CD4-positive, alpha-beta T cell treated with Interleukin-12 subunit alpha and Interleukin-12 subunit beta, for 1 hour (primary cell): ENCODE measurements at regions not wholly inside any gene's neighbourhood (a gene's known extent, or its start where the extent isn't known, plus 50 kb on each side); places are given as distances from the start of the nearest gene placed in this dataset.
"Not testable (repeated sequence)": the region's sequence is repeated elsewhere in the genome, so short reads cannot be mapped to it uniquely, and the experiment has no call there.

Source experiments
- DNase-seq: peaks from one replicate; pipeline ENCODE4 v3.0.0-alpha.2; 2020

DNA sequence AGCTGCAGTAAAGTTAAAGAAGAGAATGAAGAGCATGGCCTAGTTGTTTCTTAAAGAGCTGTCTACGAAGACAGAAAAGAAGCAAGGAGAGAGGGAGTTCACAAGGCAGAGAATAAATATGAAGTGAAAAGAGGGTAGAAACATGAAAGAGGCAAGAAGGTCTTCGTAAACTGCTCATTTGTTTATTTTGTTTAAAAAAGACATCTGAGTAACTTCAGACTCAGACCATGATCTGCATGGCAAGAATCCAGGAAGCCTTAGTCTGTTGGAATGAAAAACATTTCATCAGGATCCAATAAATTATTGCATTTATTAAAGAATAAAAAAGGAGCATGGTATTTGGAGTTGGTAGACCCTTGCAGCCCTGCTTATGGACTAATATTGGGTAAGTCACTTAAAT is 151.1 kb downstream of the SEM1 start:
- DNase-seq, result no peak

DNA sequence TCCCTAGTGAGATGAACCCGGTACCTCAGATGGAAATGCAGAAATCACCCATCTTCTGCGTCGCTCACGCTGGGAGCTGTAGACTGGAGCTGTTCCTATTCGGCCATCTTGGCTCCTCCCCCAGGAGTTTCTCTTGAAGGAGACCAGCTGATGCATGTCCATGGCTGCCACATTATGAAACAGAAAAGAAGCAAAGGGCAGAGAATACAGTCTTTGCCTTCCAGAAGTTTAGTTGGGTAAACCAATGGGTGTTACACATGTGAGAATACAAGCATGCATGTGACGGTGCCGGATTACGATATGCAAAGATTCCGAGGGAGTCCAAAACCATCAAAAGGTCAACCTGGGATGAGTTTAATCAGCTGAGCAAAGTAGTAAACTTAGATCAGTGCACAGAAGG is 151.6 kb downstream of the SEM1 start:
- DNase-seq, result no peak

DNA sequence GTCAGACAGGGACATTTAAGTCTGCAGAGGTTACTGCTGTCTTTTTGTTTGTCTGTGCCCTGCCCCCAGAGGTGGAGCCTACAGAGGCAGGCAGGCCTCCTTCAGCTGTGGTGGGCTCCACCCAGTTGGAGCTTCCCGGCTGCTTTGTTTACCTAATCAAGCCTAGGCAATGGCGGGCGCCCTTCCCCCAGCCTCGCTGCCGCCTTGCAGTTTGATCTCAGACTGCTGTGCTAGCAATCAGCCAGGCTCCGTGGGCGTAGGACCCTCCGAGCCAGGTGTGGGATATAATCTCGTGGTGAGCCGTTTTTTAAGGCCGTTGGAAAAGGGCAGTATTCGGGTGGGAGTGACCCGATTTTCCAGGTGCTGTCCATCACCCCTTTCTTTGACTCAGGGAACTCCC is 152.0 kb downstream of the SEM1 start:
- DNase-seq, result not testable (repeated sequence)

DNA sequence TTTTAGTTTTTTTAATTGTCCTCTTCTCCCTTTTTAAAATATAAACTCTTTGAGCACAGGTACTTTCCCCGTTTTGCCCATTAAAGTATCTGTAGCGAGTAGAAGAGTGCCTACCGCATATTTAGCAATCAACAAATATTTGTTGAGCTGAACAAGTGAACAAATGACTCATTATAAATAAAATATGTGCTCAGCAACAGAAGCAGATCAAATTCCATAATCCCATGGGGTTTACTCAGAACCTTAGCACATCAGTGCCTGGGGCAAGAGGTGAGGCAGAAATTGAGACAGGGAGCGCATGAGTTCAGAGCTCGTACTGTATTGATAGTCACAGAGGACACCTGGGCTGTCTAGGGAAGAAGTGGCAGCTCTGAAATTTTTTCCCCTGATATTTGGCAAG is 161.0 kb downstream of the SEM1 start:
- DNase-seq, result no peak

DNA sequence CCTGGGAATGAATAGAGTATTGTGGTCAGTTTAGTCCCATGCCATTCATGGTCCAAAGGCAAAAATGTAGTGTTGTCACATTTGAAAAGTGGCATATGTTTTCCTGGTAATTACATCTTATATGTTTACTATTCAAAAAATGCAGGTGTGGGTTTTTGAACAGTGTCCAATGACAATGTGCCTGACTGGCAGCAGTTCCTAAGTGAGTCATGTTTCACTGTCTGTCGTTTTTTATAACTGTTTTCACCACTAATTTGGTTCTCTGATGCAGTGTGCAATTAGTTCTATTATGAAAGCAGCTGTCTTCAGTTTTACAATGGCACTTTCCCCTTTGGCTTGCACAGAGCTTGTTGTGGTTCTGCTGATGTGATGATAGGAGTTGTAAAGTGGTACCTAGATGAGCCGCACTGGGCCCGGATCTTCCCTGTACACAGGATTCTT is 162.3 kb downstream of the SEM1 start:
- DNase-seq, result no peak

DNA sequence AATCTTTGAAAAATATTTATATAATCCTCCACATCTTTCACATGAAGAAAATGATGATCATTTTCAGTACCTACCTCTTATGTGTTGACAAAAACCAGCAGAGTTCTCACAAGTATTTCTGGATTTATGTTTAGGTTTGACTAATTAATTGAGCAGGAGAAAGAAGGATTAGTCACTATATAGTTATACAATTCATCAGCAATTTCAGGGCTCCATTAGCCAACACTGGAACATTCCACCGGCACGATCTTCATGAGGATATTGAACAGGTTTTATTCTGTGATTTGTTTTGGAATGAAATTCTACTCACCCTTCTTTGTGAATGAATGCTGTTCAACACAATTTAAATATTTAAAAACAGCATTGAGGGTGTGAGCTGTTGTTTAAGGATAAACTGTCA is 163.2 kb downstream of the SEM1 start:
- DNase-seq, result no peak

DNA sequence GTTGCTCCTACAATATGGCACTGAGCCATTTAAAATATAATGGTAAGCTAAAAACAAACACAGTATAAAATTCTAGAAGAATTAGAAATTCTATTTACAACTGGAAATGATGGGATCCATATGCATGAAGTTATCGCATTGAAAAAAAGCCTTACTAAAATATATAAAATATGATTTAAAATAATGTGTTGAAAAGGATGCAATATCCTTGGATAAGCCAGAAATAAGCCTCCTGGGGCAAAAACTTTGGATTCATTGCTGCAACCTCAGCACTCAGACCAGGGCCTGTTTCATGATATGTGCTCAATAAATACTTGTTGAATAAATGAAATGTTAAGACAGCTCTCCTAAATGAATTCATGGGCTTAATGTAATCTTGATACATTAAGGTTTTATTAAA is 170.2 kb downstream of the SEM1 start:
- DNase-seq, result no peak

DNA sequence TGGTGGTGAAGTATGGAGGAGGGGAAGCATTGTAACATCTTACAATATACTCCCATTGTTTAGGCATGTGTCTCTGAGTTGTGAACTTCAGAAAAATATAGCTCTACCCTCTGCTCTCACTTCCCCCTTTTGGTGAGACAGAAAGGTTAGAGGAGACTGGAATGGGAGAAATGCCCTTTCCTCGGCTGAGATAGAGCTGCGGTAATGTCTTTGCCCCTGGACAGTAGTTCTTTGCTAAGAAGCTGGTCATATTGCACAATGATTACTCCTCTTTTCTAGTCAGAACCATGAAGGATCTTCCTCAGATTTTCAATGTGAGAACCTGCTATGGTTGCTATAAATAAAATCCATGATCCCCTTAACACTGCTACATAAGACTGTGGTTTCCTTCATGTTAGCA is 171.0 kb downstream of the SEM1 start:
- DNase-seq, result no peak

DNA sequence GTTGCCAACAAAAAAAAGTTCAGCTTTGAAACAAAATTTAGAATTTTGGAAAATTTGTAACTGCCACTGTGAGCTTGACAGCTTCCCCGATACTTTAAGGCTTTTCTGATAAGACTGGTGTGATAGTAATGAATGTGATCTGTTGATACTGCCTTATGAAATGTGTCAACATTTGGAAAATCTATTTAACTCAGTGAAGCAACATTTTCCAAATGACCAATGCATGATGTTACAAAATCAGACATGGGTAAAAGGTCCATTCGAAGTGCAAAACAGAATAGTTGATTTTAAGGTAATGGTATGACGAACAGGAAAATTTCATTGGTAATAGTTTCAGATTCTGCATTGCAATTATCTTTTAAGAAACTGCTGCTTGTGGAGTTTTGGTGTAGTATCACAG is 175.4 kb downstream of the SEM1 start:
- DNase-seq, result no peak

DNA sequence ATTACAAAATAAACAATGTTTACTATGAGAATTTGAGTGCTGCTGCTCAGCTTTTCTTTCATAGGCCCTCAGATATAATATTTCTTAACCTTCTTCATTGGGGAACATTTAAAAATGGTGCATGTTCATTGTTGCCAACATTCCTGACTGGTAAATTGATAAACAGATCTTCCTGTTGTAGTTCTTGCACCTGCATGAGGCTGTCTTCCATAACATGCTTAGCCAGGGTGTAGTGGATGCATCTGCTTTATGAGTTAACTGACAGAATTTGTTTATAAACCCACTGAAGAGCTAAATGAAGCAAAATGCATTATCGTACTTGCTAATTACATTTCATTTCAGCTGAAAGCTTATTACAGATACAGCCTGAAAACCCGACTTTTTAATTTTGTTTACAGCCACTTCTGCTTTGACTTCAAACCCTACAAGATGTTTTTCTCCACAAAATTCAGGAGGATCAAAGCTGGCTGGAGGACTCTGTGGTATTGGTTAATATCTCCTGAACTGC is 177.2 kb downstream of the SEM1 start:
- no peak for DNase-seq

DNA sequence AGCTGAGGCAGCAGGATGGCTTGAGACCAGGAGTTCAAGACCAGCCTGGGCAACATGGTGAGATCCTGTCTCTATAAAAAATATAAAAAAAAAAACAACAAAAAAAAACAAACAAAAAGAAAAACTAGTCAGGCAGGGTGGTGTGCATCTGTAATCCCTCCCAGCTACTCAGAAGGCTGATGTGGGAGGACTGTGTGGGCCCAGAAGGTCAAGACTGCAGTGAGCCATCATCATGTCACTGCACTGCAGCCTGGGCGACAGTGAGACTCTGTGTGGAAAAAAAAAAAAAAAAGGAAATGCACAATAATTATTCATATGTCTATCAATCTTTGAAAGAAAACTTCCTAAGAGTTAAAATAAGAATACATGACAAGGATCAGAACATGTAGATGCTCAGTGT is 178.3 kb downstream of the SEM1 start:
- DNase-seq, result no peak

DNA sequence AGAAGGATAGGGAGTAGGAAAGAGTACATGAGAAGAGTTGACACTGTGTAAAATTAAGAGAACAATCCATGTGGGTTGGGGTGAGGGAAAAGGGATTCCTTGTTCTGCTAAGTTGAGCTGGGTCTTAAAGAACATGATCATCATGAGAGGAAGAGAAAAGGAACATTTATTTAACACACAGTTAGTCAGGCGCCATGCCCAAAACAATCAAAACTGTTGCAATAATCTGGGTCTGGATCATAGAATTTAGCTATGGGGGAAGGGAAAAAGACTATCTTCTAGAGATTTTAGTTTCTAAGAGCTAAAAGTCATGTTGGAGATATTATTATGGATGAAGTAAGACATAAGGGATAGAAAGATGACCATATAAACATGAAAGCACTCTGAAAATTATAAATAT is 178.9 kb downstream of the SEM1 start:
- DNase-seq, result no peak

DNA sequence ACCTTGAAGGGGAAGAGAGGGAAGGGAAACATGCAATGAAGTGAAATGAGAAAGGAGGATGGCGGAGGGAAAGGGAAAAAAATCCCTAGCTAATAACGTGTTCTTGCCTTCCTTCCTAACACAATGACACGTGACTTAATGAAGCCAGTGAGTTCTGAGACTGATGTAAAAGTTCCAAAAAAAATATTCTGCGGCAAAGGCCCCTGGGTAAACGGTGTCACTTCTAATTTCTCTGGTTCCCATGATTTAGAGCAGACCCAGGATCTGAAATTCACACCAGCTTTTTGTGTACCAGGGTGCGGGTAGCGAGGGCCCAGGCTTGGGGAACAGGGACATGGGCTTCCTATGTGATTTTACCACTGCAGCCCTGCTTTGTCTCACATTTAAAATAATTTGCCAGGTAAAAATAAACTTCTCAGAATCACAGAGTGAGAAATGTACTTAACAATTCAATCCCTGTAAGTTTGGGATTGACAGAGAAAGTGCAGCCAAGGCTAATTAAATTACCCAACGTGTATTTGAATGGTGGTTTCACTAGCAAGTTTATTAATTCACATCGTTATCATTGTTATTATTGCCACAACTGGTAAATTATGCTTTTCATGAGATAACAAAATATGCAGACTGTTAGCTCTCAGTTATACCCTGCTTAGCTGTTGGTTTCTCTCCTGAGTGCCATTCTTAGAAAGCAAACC is 182.4 kb downstream of the SEM1 start:
- no peak for DNase-seq

DNA sequence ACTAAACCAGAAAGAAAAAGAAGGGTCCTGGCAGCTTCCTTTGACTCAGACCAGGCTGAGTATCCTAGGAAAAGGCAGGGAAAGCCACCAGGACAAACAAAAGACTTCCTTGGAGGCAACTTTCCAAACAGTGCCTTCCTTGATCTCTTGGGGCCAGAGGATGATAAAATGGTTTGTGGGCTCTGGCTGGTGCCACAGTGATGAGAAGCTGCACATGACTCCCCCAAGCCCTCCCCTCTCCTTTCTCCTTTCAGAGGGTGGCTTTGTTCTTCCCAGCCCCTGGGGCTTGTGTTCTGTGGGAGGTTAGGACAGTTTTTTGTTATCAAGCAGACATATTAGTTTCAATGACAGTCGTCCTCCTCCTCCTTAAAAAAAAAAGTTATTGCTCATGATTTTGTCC is 183.2 kb downstream of the SEM1 start:
- DNase-seq, result no peak

DNA sequence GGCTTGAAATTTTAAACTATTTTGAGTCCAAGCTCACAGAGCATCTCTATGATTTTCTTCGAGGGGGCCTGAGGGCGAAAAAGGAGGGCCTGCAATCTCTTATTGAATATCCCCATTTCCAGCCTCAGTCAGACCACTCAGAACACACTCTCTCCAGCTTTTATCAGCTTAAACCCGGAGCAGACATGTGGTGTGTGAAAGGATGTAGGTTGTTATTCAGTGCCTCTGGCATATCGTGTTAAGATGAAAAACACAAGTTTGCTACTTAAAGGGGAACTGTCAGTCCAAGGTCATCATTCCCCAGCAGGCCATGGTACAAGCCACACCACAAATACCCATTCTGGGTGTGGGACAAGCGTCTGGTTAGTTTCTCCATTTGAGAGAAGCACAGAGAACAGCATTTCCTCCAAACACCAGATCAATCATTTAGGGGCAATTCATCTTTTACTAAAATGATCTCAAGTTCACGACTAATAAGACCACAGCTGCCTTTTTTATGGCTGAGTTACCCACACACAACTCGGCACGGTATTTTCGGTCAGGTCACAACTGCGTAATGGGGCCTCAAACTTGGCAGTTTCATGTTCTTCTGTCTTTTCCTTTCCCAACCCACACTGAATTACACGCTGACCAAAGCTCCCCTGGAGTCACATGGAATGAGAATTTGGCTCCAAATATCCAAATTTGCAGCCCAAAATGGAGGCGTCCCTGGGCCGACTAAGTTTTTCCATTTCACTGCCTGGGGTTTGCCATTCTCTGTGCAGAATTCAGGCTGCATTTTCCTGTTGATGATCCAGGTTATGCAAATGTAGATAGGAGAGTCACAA is 188.4 kb downstream of the SEM1 start:
- no peak for DNase-seq

DNA sequence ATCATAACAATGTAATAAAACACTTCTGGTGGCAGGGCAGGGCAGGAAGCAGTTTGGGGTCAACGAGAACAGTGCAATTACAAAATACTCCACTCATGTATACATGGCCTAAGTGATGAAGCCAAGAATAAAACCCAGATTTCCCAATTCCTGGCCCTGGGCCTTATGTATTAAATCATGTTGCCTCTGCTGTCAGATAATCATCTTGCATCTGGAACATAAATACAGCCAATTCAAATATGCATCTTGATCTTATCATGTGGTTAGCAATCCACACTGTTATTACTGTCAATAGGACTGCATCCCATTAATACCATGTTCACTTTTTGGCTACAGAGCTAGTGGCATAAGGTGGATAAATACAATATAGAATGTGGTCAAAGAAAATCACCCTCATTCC is 186.5 kb upstream of the SLC25A13 start:
- no peak for DNase-seq

DNA sequence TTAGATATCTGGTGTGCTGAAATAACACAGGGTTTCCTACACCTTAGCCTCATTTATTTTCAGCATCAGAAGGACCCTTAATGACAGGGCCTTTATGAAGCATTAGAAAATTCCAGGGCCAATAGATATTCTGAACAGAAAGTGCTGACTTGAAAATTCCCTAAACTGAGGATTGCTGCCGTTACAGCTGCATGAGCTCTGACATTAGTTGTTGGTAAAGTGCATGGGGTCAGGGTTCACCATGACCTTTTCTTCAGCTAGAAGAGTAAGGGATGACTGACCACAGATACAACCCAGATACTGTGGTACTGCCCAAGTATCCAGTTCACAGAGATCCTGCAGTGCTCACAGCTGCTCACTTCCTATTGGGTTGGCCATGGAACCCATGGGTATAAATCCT is 181.7 kb upstream of the SLC25A13 start:
- DNase-seq, result no peak

DNA sequence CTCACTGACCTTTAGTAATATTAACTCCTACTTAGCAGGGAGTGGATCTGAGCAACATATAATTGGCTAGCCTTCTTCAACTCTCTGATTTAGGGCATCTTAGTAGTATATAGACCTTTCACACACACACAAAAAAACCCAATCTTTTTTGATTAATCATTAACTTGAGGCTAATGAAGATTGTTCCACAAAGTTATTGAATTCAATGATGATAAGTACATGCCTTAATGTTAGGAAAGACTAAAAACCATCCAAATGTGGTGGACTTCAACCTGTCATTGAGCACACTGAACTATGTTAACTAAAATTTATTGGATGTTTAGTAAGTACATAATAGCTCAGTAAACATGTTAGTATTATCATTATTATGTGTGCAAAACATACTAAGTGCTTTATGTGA is 179.4 kb upstream of the SLC25A13 start:
- no peak for DNase-seq

DNA sequence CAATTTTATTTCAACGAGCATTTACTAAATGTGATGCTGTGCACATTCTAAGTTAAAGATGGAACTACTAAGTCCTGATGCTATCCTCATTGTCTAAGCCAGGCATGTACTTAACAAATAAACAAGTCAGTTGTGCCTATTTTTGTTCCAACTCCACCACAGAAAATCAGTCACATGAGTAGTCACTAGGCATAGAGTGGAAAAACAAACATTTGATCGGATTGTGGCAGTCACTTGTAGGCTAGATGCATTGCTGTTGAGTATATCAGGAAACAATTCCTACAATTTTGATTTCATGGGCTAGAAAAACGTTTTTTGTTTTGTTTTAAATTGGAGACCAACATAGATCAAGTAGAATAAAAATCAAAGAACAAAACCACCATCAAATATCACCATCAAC is 177.6 kb upstream of the SLC25A13 start:
- no peak for DNase-seq

DNA sequence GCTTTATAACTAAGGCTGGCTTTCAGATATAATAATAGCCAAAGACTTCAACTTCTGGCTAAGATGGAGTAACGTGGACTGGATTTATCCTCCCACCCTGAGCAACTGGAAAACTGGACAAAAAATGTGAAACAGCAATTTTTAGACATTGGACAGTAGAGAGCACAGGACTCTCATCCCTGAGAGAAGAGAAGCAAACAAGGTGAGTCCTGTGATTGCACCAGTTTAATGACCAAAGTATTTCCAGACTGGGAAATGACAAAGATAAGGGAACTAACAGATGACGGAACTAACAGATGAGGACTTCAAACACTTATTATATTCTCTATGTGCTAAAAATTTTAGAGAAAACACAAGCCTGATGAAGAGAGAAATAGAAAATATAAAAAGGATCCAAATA is 175.7 kb upstream of the SLC25A13 start:
- DNase-seq, result no peak

DNA sequence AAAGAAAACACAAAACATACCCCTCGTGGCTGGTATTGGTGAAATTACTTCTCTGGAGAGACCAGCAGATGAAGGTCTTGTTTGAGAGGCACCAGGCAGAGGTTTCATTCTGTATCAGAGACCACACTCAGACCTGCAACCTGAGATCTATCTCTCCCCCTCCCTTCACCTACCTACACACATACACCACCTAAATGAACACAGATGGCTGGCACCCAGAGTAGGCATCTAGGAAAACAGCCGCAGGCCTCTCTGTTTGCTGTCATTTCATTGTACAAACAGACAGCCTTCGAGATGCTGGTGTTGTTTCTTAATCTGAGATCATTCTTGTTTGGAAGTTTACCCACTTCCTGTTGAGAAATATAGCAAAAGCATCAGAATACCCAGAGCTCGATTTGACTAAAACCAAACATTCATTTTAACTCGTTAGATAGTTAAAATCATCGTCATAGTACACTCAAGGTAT is 173.9 kb upstream of the SLC25A13 start:
- no peak for DNase-seq

DNA sequence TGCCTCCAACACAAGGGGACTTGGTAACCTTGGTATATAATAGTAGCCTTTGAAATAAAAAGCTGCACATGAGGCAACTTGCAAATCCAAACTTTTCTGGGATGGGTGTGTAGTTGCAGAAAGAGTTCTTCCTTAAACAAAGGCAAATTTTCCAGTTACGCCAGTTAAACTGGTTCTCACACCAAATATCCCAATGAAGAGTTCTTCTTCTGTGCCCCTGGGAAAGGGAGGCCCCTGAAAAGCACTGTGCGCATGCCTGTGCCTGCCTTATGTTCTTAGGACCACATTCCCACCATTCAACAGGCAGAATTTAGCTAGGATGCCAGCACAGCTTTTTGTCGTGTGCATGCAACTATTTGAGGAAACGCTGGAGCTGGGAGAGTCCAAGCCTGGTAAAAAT is 164.8 kb upstream of the SLC25A13 start:
- DNase-seq, result no peak

DNA sequence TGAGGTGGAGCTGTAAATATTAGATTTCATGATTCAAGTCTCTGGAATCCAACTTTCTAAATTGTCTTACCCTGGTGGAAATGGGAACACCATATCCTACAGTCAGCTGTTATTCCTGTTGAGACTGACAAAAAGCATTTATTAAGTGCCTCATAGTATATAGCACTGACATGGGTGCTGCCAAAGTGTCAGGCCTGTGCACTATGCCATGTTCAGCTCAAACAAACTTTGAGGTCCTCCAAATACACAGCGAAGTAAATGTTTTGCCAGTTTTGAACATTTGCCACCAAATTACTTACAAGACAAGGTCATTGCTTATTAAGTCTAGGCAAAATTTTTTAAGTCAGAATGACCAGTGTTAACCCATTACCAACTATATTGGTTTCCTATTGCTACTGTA is 162.9 kb upstream of the SLC25A13 start:
- no peak for DNase-seq

DNA sequence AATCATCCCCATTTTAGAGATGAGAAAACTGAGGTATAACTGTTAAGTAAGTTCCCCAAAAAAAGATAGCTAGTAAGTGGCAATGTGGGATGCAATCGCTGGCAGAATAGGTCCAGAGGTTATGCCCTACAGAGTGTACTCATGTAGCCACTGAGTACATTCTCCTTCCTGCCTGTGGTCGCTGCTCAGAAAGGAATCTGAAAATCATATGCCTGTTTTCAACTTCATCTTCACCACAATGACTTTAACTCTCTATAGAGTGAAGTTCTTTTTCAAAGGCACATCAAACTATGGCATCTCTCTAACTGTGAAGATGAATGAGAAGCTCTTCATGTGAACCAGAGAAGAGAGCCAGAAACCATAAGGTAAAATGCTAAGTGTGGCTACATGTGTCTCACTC is 162.2 kb upstream of the SLC25A13 start:
- no peak for DNase-seq
